Uterus (tissue), 2 donors: ENCODE measurements at regions not wholly inside any gene's neighbourhood (a gene's known extent, or its start where the extent isn't known, plus 50 kb on each side); places are given as distances from the start of the nearest gene placed in this dataset.

Experiments
- POLR2A ChIP-seq, 2 donors: fragments of 450-650 bp; IDR thresholded peaks; one replicate each; pipeline ENCODE4 v1.6.1; 2016; ENCODE audit warnings: antibody characterized with exemption in 2 of 2, mild to moderate bottlenecking in 1 of 2, moderate library complexity in 1 of 2
- TF ChIP-seq, protein P1 (sequence below), 4 experiments: fragments of 200-600 bp in 2 of 4; fragments of 450-650 bp in 2 of 4; sonication (generic) in 2 of 4; IDR thresholded peaks; one replicate each; pipeline ENCODE4 v1.5.1; 2016 to 2019; ENCODE audit warnings: antibody characterized with exemption in 4 of 4, mild to moderate bottlenecking in 2 of 4, moderate library complexity in 1 of 4

DNA sequence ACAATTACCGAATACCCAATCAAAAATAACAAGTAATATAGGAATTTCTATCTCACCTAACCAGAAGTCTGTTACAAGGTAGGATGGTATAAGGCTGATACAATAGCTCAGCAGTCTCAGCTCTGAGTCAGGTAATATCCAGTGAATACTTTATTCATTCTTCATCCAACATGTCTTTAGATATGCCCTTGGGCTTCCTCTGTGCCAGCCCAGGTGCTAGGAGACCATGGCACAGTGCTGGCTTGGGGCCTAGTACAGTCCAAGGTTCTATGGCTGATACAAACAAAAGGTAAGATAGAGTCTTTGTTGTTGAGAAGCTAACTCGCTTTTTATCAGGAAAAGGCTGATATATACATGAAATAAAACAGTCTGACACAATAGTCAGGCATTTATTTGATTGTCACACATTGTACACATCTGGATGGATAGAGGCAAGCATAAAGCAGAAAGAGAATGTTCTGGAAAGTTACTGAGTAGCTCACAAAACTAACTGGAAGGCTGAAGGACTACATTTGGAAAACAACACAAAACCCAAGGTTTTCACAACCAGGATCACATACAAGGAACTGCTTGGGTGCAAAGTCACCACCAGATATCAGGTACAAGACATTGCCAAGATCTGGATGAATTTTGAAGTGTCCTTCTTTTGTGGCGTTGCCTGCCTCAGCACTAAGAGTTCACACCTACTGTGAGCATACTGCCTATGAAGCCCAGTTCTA is 110.4 kb upstream of the SCAF8 start:
- TF ChIP-seq, protein P1, sequence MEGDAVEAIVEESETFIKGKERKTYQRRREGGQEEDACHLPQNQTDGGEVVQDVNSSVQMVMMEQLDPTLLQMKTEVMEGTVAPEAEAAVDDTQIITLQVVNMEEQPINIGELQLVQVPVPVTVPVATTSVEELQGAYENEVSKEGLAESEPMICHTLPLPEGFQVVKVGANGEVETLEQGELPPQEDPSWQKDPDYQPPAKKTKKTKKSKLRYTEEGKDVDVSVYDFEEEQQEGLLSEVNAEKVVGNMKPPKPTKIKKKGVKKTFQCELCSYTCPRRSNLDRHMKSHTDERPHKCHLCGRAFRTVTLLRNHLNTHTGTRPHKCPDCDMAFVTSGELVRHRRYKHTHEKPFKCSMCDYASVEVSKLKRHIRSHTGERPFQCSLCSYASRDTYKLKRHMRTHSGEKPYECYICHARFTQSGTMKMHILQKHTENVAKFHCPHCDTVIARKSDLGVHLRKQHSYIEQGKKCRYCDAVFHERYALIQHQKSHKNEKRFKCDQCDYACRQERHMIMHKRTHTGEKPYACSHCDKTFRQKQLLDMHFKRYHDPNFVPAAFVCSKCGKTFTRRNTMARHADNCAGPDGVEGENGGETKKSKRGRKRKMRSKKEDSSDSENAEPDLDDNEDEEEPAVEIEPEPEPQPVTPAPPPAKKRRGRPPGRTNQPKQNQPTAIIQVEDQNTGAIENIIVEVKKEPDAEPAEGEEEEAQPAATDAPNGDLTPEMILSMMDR (IDR thresholded peaks at IDR 0.05), result no peak
- no peak for TF ChIP-seq POLR2A (IDR thresholded peaks at IDR 0.05)
